ENCODE measurements at regions not wholly inside any gene's neighbourhood (a gene's known extent, or its start where the extent isn't known, plus 50 kb on each side); places are given as distances from the start of the nearest gene placed in this dataset.

GRCh38 chr13:106433066-106433465 lies 102.4 kb downstream of the EFNB2 start:
- Histone ChIP-seq H3K27ac (no peak overlapping the region), H3K4me3 (ENCODE audit: low read depth, low read length) (no peak overlapping the region), H3K9me3 (ENCODE audit: severe bottlenecking) (no peaks in the 10 kb centered on the region), H3K27me3 (ENCODE audit: insufficient read depth, low read depth, severe bottlenecking) (peaks cover 3% of the 10 kb centered on the region), H3K36me3 (no peaks in the 10 kb centered on the region)
- TF ChIP-seq CTCF (IDR thresholded peaks at IDR 0.05; ENCODE audit: low read depth, low read length): no peak
- no peak for DNase-seq

GRCh38 chr13:106432636-106433035 lies 102.8 kb downstream of the EFNB2 start:
- no peak for TF ChIP-seq CTCF (IDR thresholded peaks at IDR 0.05; ENCODE audit: low read depth, low read length)
- peaks cover 3% of the 10 kb centered on the region for H3K27me3 ChIP-seq (ENCODE audit: insufficient read depth, low read depth, severe bottlenecking)
- no peak overlapping the region for H3K4me3 ChIP-seq (ENCODE audit: low read depth, low read length)
- H3K9me3 ChIP-seq (ENCODE audit: severe bottlenecking): no peaks in the 10 kb centered on the region
- H3K36me3 ChIP-seq: no peaks in the 10 kb centered on the region
- no peak overlapping the region for H3K27ac ChIP-seq
- DNase-seq: no peak

- no peak overlapping the region for H3K27ac ChIP-seq
- TF ChIP-seq CTCF (IDR thresholded peaks at IDR 0.05; ENCODE audit: low read depth, low read length): no peak
- no peaks in the 10 kb centered on the region for H3K9me3 ChIP-seq (ENCODE audit: severe bottlenecking)
- H3K4me3 ChIP-seq (ENCODE audit: low read depth, low read length): no peak overlapping the region
- no peak for DNase-seq
- no peaks in the 10 kb centered on the region for H3K27me3 ChIP-seq (ENCODE audit: insufficient read depth, low read depth, severe bottlenecking)
- no peaks in the 10 kb centered on the region for H3K36me3 ChIP-seq
Observed at GRCh38 chr13:106426909-106427308, 108.6 kb downstream of the EFNB2 start.

- TF ChIP-seq CTCF (IDR thresholded peaks at IDR 0.05; ENCODE audit: low read depth, low read length): no peak
- no peaks in the 10 kb centered on the region for H3K27me3 ChIP-seq (ENCODE audit: insufficient read depth, low read depth, severe bottlenecking)
- no peak for DNase-seq
Observed at GRCh38 chr13:106425661-106426060, 109.8 kb downstream of the EFNB2 start.

GRCh38 chr13:106424805-106425204 lies 110.7 kb downstream of the EFNB2 start:
- Histone ChIP-seq H3K27me3 (ENCODE audit: insufficient read depth, low read depth, severe bottlenecking) (no peaks in the 10 kb centered on the region), H3K9me3 (ENCODE audit: severe bottlenecking) (no peaks in the 10 kb centered on the region), H3K4me3 (ENCODE audit: low read depth, low read length) (no peak overlapping the region), H3K36me3 (no peaks in the 10 kb centered on the region), H3K27ac (no peak overlapping the region)
- no peak for TF ChIP-seq CTCF (IDR thresholded peaks at IDR 0.05; ENCODE audit: low read depth, low read length)
- no peak for DNase-seq

More at GRCh38 chr13:106425661-106426060, 109.8 kb downstream of the EFNB2 start:
- no peak overlapping the region for H3K4me3 ChIP-seq (ENCODE audit: low read depth, low read length)
- no peak overlapping the region for H3K27ac ChIP-seq
- H3K36me3 ChIP-seq: no peaks in the 10 kb centered on the region
- no peaks in the 10 kb centered on the region for H3K9me3 ChIP-seq (ENCODE audit: severe bottlenecking)

- Histone ChIP-seq H3K27me3 (ENCODE audit: insufficient read depth, low read depth, severe bottlenecking) (no peaks in the 10 kb centered on the region), H3K9me3 (ENCODE audit: severe bottlenecking) (no peaks in the 10 kb centered on the region), H3K4me3 (ENCODE audit: low read depth, low read length) (no peak overlapping the region), H3K27ac (no peak overlapping the region), H3K36me3 (no peaks in the 10 kb centered on the region)
- TF ChIP-seq CTCF (IDR thresholded peaks at IDR 0.05; ENCODE audit: low read depth, low read length): no peak
- DNase-seq: no peak
Observed at GRCh38 chr13:106423530-106423929, 111.9 kb downstream of the EFNB2 start.
